ENCODE measurements at regions not wholly inside any gene's neighbourhood (a gene's known extent, or its start where the extent isn't known, plus 50 kb on each side); places are given as distances from the start of the nearest gene placed in this dataset.

- ATAC-seq, result no peak
- Histone ChIP-seq H3K27me3 (ENCODE audit: control insufficient read depth, insufficient read depth, low read length) (no peaks in the 10 kb centered on the region), H3K9me3 (ENCODE audit: control insufficient read depth, insufficient read depth, low read depth, low read length) (no peaks in the 10 kb centered on the region), H3K4me1 (ENCODE audit: control insufficient read depth, insufficient read depth, low read length) (no peaks in the 10 kb centered on the region), H3K27ac (ENCODE audit: low read length) (no peak overlapping the region), H3K36me3 (ENCODE audit: control insufficient read depth, insufficient read depth, low read length) (no peaks in the 10 kb centered on the region), H3K4me3 (ENCODE audit: low read depth in 2 of 2, low read length in 2 of 2) (no peak overlapping the region)
- intact Hi-C loops (cut with micrococcal nuclease; ENCODE audit: unreplicated experiment) (no loop called here), in situ Hi-C loops (cut with HindIII; ENCODE audit: low pct_unique_long_range_greater_than_20kb, low sequenced_read_pairs) (no loop called here)
- DNase-seq (ENCODE audit: low read depth, low spot score), result peak; percentile 20
- no peak for TF ChIP-seq POLR2AphosphoS5 (IDR thresholded peaks at IDR 0.05; ENCODE audit: low read depth, low read length)
- no peak for TF ChIP-seq TCF7L2 (IDR thresholded peaks at IDR 0.05; ENCODE audit: low read depth, low read length)
- TF ChIP-seq CTCF (IDR thresholded peaks at IDR 0.05), result peak; percentile 50
- no peak for TF ChIP-seq SIN3A (IDR thresholded peaks at IDR 0.05; ENCODE audit: borderline replicate concordance, insufficient read depth, low read depth, low read length)
- TF ChIP-seq, protein P1, sequence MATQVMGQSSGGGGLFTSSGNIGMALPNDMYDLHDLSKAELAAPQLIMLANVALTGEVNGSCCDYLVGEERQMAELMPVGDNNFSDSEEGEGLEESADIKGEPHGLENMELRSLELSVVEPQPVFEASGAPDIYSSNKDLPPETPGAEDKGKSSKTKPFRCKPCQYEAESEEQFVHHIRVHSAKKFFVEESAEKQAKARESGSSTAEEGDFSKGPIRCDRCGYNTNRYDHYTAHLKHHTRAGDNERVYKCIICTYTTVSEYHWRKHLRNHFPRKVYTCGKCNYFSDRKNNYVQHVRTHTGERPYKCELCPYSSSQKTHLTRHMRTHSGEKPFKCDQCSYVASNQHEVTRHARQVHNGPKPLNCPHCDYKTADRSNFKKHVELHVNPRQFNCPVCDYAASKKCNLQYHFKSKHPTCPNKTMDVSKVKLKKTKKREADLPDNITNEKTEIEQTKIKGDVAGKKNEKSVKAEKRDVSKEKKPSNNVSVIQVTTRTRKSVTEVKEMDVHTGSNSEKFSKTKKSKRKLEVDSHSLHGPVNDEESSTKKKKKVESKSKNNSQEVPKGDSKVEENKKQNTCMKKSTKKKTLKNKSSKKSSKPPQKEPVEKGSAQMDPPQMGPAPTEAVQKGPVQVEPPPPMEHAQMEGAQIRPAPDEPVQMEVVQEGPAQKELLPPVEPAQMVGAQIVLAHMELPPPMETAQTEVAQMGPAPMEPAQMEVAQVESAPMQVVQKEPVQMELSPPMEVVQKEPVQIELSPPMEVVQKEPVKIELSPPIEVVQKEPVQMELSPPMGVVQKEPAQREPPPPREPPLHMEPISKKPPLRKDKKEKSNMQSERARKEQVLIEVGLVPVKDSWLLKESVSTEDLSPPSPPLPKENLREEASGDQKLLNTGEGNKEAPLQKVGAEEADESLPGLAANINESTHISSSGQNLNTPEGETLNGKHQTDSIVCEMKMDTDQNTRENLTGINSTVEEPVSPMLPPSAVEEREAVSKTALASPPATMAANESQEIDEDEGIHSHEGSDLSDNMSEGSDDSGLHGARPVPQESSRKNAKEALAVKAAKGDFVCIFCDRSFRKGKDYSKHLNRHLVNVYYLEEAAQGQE (IDR thresholded peaks at IDR 0.05; ENCODE audit: insufficient read depth in 1 of 2, low read depth in 2 of 2, low read length in 1 of 2), result no peak
- ChIA-PET POLR2A (no interaction called here), CTCF (interaction anchor here (0.5 to 0.7 kb wide), 3 partner anchors 108 to 754 kb away, joined by 3 to 5 read pairs (median 5); no protein-coding TSS in a partner anchor)
- BruUV-seq (replicated peaks), result no TSS peak
These were observed 394.5 kb upstream of the RARB start for GRCh38 chr3:25033407-25034029.

GRCh38 chr3:25035526-25035925 is 392.5 kb upstream of the RARB start:
- intact Hi-C loops (cut with micrococcal nuclease; ENCODE audit: unreplicated experiment), result no loop called here
- DNase-seq (ENCODE audit: low read depth, low spot score), result no peak

More at GRCh38 chr3:25035526-25035925, 392.5 kb upstream of the RARB start:
- no peaks in the 10 kb centered on the region for H3K27me3 ChIP-seq (ENCODE audit: control insufficient read depth, insufficient read depth, low read length)
- H3K9me3 ChIP-seq (ENCODE audit: control insufficient read depth, insufficient read depth, low read depth, low read length), result no peaks in the 10 kb centered on the region
- TF ChIP-seq CTCF (IDR thresholded peaks at IDR 0.05) (no peak), POLR2AphosphoS5 (IDR thresholded peaks at IDR 0.05; ENCODE audit: low read depth, low read length) (no peak), SIN3A (IDR thresholded peaks at IDR 0.05; ENCODE audit: borderline replicate concordance, insufficient read depth, low read depth, low read length) (no peak), TCF7L2 (IDR thresholded peaks at IDR 0.05; ENCODE audit: low read depth, low read length) (no peak)
- TF ChIP-seq, protein P1 (IDR thresholded peaks at IDR 0.05; ENCODE audit: insufficient read depth in 1 of 2, low read depth in 2 of 2, low read length in 1 of 2), result no peak
- no peaks in the 10 kb centered on the region for H3K36me3 ChIP-seq (ENCODE audit: control insufficient read depth, insufficient read depth, low read length)
- no peaks in the 10 kb centered on the region for H3K4me1 ChIP-seq (ENCODE audit: control insufficient read depth, insufficient read depth, low read length)
- no peak for ATAC-seq
- ChIA-PET POLR2A (no interaction called here), CTCF (no interaction called here)
- H3K4me3 ChIP-seq (ENCODE audit: low read depth in 2 of 2, low read length in 2 of 2), result no peak overlapping the region
- no peak overlapping the region for H3K27ac ChIP-seq (ENCODE audit: low read length)
- no TSS peak for BruUV-seq (replicated peaks)
- in situ Hi-C loops (cut with HindIII; ENCODE audit: low pct_unique_long_range_greater_than_20kb, low sequenced_read_pairs), result no loop called here
